GM21515 (cell line): ENCODE measurements at regions not wholly inside any gene's neighbourhood (a gene's known extent, or its start where the extent isn't known, plus 50 kb on each side); places are given as distances from the start of the nearest gene placed in this dataset.

Experiments used
- ATAC-seq: cut with Tn5 transposase; IDR thresholded peaks from one replicate; pipeline ENCODE4 v1.9.1; 2021; ENCODE audit not compliant: unreplicated experiment

GRCh38 chr5:96140496-96140895 lies 178.8 kb upstream of the ELL2 start:
- no peak for ATAC-seq

- ATAC-seq: no peak
These were observed 178.4 kb upstream of the ELL2 start for GRCh38 chr5:96140084-96140483.

GRCh38 chr5:96134886-96135285 lies 173.2 kb upstream of the ELL2 start:
- no peak for ATAC-seq

DNA sequence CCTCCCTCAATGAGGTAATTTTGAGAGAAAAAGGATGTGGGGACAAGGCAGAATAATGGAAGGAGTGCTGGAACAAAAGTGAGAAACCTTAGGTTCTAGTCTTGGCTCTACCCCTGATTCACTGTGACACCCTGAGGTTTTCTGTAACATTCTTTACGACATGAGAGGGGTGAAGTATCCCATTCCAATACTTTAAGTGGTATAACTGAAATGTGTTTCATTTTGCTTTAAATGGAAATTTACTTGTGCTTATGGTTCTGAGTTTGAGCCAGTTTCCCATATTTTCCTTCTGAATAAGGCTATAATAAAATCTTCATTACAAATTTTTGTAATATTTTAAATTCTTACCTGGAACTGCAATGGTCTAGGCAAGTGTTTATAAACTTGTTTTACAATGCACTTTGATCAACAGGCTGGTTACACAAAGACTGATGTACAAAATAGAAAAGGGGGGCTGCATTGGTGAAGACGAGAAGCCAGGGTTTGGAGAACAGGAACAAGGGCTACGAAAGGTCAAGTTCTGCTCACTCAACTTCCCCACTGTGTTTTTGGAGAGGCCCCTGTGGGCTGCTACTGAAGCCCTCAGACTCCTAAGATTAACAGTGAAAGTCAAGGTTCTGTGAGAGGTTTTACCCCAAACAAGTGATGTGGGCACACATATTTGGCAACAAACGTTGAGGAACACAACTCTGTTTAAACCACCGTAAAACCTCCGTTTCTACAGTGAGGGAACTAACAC lies 171.9 kb upstream of the ELL2 start:
- no peak for ATAC-seq

- ATAC-seq: no peak
These were observed 167.6 kb upstream of the ELL2 start for GRCh38 chr5:96129276-96129675.

GRCh38 chr5:96128204-96128864 lies 166.7 kb upstream of the ELL2 start:
- no peak for ATAC-seq

GRCh38 chr5:96127538-96127937 lies 165.9 kb upstream of the ELL2 start:
- ATAC-seq: no peak

- ATAC-seq: no peak
These were observed 163.7 kb upstream of the ELL2 start for GRCh38 chr5:96125231-96125891.

GRCh38 chr5:96124589-96124988 lies 162.9 kb upstream of the ELL2 start:
- ATAC-seq: no peak

GRCh38 chr5:96123418-96123817 lies 161.8 kb upstream of the ELL2 start:
- ATAC-seq: no peak

GRCh38 chr5:96121364-96121763 lies 159.7 kb upstream of the ELL2 start:
- ATAC-seq: no peak

DNA sequence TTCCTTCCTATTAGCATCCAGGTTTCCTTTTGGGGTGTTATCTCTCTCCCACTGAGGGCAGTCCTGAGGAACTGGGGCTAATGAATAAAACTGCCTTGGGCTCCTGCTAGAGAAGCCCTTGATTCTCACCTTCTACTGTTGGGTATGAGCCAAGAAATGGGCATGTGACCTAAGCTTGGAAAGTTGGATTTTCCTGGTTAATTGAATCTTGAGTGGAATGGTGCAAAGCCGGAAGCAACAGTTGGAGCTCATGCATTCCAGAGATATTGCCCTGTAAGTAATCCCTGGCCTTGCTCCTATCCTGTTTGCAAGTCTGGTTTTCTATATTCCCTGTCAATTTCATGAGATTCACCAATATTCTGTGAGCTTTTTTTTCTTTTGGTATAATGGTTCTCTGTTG lies 158.5 kb upstream of the ELL2 start:
- ATAC-seq: no peak

GRCh38 chr5:96117771-96118651 lies 156.4 kb upstream of the ELL2 start:
- ATAC-seq: no peak

DNA sequence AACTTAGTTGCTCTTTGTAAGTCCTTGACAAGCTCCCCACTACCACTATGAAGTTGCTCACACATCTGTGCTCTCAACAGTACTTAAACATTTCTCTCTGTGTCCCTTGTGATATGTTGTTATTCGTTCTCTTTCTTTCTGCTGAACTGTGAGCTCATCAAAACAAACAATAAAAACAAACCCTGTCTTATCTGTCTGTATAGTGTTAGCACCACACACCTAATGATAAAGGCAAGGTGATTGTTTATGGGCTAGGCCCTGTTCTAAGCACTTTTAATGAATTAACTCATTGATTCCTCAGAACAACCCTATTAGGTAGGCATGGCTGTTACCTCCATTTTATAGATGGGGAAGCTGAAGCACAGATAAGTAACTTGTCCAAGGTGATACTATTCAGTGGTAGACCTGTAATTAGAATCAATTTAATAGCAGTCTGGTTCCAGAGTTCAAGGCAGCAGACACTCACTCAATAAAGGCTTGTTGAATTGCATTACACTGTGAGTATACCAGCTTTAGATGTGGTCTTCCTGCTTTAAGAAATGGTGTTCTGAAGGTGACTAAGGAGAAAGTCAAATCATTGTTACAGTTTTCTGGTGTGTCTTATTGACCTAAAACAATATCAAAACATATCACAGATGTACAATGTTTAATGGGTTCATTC lies 153.6 kb upstream of the ELL2 start:
- ATAC-seq: no peak

DNA sequence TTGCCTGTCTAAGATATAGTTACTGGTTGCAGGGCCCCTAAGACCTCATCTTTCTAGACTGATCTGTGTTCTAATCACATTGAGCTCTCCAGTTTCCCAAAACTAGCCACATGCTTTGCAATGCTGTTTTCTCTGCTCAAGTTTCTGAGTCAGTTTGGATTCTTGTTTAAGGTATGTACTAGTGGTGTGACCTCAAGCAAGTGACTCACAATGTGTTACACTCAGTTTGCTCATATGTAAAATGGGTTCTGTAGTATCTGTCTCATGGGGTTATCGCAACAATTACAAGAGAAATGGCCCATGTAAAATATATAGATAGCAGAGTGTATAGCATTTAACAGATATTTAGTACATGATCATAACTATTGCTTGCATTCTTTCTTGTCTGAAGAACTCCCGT lies 153.1 kb upstream of the ELL2 start:
- no peak for ATAC-seq

- no peak for ATAC-seq
These were observed 151.7 kb upstream of the ELL2 start for GRCh38 chr5:96113170-96113939.

DNA sequence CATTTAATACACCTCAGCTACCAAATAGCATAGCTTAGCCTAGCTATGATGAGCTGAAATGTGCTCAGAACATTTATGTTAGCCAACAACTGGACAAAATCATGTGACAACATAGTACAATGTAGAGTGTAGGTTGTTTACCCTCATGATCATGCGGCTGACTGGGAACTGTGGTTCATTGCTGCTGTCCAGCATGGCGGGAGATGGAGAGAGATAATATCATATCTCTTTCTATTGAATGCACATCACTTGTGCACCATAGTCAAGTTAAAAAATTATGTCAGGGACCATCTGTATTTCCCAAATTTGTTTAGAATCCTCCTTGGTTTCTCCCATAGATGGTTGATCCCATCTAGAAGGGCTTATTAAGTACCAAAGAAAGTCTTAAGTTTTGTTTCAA lies 151.1 kb upstream of the ELL2 start:
- no peak for ATAC-seq

DNA sequence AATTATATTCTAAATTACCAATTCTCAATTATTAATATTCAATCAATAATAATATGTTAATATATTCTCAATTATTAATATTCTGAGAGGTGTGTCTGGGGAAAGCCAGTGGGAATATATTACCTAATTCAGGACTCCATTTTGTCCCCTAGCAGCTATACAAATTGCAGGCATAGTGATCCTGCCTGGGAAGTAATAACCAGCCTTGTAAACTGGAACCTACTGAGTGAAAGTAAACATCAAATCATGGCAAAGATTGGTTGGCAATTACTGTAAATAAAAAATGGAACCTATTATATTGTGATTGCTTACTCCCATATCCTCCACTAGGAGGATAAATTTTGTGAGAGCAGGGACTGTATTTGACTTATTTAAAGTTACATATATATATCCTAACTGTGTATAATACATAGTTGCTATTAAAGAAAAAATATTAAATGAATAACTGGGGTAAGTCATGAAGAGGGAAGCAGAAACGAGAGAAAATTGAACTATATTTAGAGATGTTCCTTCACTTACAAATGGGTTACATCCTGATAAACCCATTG lies 150.5 kb upstream of the ELL2 start:
- no peak for ATAC-seq

- no peak for ATAC-seq
These were observed 149.6 kb upstream of the ELL2 start for GRCh38 chr5:96111080-96111756.
